Brain microvascular endothelial cell (primary cell): ENCODE measurements at regions not wholly inside any gene's neighbourhood (a gene's known extent, or its start where the extent isn't known, plus 50 kb on each side); places are given as distances from the start of the nearest gene placed in this dataset.

Source experiments
- DNase-seq: peaks from one replicate; pipeline ENCODE4 v3.0.0-alpha.2; 2020
- H3K27ac ChIP-seq: fragments of 250-450 bp; sonication (Bioruptor Pico); 2 replicates; pipeline ENCODE4 v1.5.1; 2020; ENCODE audit warnings: mild to moderate bottlenecking, moderate library complexity
- H3K27me3 ChIP-seq: fragments of 250-450 bp; sonication (Bioruptor Pico); replicated peaks from 2 replicates; pipeline ENCODE4 v1.5.1; 2020; ENCODE audit warnings: mild to moderate bottlenecking
- H3K36me3 ChIP-seq: fragments of 250-450 bp; sonication (Bioruptor Pico); replicated peaks from 2 replicates; pipeline ENCODE4 v1.5.1; 2020; ENCODE audit warnings: mild to moderate bottlenecking
- H3K4me3 ChIP-seq: 2 replicates; pipeline ENCODE4 v1.5.1; 2011; ENCODE audit warnings: low read depth, mild to moderate bottlenecking, control low read depth, low read length, moderate library complexity
- in situ Hi-C: cut with HindIII; loops from 2 replicates; pipeline ENCODE4 v1.10.0; 2017; ENCODE audit warnings: low sequenced_read_pairs, low pct_ligation_motif_present
- TF ChIP-seq, protein P1 (sequence below): IDR thresholded peaks from 2 replicates; pipeline ENCODE4 v1.5.1; 2011; ENCODE audit warnings: low read depth, mild to moderate bottlenecking, moderate library complexity, low read length, control low read depth, inconsistent platforms; ENCODE audit errors: missing control alignments

DNA sequence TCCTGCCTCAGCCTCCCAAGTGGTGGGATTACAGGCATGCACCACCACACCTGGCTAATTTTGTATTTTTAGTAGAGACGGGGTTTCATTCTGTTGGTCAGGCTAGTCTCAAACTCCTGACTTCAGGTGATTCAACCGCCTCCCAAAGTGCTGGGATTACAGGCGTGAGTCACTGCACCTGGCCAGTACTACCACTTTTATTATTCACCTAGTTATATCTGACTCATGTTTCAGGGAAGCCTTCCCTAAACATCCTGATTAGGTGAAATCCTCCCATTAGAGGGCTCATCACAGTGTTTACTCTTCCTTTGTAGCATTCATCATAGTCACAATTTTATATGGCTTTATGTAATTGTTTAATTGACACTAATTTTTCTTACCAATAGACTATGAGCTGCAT, 295.3 kb upstream of the SOX5 start:
- Histone ChIP-seq H3K4me3 (no peak overlapping the region), H3K36me3 (no peaks in the 10 kb centered on the region), H3K27ac (no peak overlapping the region), H3K27me3 (no peaks in the 10 kb centered on the region)
- DNase-seq, result no peak
- in situ Hi-C loops, result no loop called here
- TF ChIP-seq, protein P1, sequence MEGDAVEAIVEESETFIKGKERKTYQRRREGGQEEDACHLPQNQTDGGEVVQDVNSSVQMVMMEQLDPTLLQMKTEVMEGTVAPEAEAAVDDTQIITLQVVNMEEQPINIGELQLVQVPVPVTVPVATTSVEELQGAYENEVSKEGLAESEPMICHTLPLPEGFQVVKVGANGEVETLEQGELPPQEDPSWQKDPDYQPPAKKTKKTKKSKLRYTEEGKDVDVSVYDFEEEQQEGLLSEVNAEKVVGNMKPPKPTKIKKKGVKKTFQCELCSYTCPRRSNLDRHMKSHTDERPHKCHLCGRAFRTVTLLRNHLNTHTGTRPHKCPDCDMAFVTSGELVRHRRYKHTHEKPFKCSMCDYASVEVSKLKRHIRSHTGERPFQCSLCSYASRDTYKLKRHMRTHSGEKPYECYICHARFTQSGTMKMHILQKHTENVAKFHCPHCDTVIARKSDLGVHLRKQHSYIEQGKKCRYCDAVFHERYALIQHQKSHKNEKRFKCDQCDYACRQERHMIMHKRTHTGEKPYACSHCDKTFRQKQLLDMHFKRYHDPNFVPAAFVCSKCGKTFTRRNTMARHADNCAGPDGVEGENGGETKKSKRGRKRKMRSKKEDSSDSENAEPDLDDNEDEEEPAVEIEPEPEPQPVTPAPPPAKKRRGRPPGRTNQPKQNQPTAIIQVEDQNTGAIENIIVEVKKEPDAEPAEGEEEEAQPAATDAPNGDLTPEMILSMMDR, result no peak

DNA sequence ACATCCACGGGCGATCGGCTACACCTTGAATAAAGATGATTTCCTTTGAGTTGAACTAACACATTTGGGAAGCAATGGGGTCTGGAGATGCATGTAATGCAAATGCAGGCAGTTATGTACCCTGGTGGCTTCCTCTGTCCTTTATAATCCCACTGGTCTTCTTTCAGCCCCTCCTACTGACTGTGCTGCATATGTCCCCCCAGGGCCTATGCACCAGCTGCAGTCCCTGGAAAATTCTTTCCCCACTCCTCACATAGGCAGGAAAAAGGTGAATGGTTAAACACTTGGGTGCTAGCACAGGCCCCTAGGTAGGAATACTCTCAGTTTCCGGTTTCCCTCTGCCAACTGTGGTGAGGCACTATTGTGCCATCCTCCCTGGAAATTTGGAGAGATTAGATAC, 294.8 kb upstream of the SOX5 start:
- Histone ChIP-seq H3K27me3 (no peaks in the 10 kb centered on the region), H3K4me3 (no peak overlapping the region), H3K27ac (no peak overlapping the region), H3K36me3 (no peaks in the 10 kb centered on the region)
- in situ Hi-C loops, result no loop called here
- TF ChIP-seq, protein P1, result no peak
- DNase-seq, result no peak

DNA sequence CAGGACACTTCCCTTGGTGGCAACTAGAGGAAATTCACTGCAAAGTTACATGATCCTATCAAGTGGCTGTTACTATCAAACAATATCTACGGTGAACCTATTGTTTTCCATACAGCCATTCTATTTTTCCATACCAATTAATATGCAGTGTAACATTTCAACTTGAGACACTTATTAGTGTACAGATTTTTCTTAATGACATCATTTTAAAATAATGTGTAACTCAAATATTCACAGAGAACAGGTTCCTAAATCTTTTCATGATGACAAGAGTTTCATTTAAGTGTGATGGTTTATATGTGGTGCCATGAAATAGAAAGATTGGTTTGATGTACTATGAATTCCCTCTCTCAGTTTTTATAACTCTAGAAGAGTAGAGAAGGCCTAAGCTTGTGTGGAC, 291.2 kb upstream of the SOX5 start:
- TF ChIP-seq, protein P1, result no peak
- in situ Hi-C loops, result no loop called here
- Histone ChIP-seq H3K27me3 (no peaks in the 10 kb centered on the region), H3K4me3 (no peak overlapping the region), H3K36me3 (no peaks in the 10 kb centered on the region), H3K27ac (no peak overlapping the region)
- DNase-seq, result no peak

DNA sequence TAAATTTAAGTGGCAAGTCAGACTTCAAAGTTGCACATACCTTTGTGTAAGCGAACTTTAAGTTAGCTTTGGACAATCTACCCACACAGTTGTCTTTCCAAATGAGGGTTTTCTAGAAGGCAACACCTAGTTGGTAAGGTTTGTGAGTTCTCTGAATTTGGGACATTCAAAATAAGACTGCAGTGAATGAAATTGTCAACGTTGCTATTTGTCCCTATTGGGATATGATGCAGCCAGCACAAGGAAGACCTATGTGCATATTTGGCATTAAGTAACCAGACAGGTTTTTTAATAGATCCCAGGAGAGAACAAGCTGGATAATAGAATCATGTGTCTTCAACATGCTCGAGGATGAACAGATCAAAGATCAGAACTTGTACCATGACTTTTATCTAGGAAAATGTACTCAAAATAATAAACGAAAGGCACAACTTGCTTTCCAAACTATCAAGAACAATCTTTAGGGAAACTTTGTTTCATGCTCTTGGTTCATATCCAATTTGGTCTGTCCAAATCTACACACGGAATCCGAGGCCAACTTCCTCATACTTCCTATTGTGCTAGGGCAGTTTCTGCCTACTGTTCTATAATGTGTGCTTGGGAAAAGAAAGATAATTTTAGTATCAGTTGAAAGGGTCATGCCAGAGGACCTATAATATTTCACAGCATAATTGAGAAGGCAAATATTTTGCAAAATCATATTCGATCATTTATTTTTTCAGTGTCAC, 284.2 kb upstream of the SOX5 start:
- no peak overlapping the region for H3K27ac ChIP-seq
- no peaks in the 10 kb centered on the region for H3K27me3 ChIP-seq
- TF ChIP-seq, protein P1, result no peak
- in situ Hi-C loops, result no loop called here
- no peaks in the 10 kb centered on the region for H3K36me3 ChIP-seq
- H3K4me3 ChIP-seq, result no peak overlapping the region
- no peak for DNase-seq

DNA sequence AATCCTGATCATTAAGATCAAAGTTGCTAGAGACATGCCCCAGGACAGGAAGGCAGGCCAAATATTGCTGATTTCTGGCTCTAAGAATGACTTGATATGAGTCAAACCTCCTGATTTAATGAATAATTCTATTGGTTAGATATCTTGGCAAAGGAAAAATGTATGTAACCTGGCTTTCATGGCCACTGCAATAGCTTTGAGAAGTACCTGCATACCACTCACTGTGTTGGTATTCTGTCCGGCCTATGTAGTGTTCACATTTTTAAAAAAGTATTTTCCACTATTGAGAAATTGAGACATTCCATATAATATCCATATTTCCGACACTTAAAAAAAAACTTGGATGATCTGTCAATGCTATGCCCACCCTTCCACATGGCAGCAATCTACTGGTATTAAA, 283.1 kb upstream of the SOX5 start:
- H3K36me3 ChIP-seq, result no peaks in the 10 kb centered on the region
- in situ Hi-C loops, result no loop called here
- TF ChIP-seq, protein P1, result no peak
- H3K27me3 ChIP-seq, result no peaks in the 10 kb centered on the region
- H3K4me3 ChIP-seq, result no peak overlapping the region
- no peak for DNase-seq
- no peak overlapping the region for H3K27ac ChIP-seq

DNA sequence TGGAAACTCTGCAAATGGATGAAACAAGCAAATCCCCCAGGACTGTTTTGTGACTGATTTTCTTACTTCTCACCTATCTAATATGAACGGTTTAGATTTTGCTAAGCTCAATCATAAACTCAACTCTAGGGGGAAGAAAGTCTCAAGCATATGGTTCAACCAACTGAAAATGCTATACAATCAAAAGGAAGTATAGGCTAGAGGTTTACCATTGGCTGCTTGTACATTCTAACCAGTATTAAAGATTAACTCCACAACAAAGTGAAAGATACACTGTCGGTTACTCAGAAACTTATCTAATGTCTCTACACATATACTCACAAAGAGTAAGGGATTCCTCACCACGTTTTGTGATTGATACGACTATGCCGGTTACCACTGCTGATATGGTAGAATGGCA, 281.8 kb upstream of the SOX5 start:
- no peak for DNase-seq
- TF ChIP-seq, protein P1, result no peak
- H3K4me3 ChIP-seq, result no peak overlapping the region
- in situ Hi-C loops, result no loop called here
- H3K36me3 ChIP-seq, result no peaks in the 10 kb centered on the region
- no peak overlapping the region for H3K27ac ChIP-seq
- no peaks in the 10 kb centered on the region for H3K27me3 ChIP-seq
